ENCODE measurements at regions not wholly inside any gene's neighbourhood (a gene's known extent, or its start where the extent isn't known, plus 50 kb on each side); places are given as distances from the start of the nearest gene placed in this dataset.

GRCh38 chr10:128312250-128312649, 186.0 kb upstream of the MKI67 start:
- TF ChIP-seq CTCF (IDR thresholded peaks at IDR 0.05; ENCODE audit: low read depth, low read length, missing input control), result no peak
- TF ChIP-seq MAX (IDR thresholded peaks at IDR 0.05), result no peak
- TF ChIP-seq SP1 (IDR thresholded peaks at IDR 0.05), result no peak
- TF ChIP-seq EGR1 (IDR thresholded peaks at IDR 0.05; ENCODE audit: low read depth in 2 of 2), result no peak
- TF ChIP-seq YY1 (IDR thresholded peaks at IDR 0.05), result no peak
- no peak for TF ChIP-seq TAF1 (conservative IDR thresholded peaks at IDR 0.05)
- no peak for TF ChIP-seq JUND (IDR thresholded peaks at IDR 0.05)
- TF ChIP-seq RAD21 (IDR thresholded peaks at IDR 0.05), result no peak

Measured in liver (tissue), 3 donors.